Peyer's patch (tissue), 4 donors: ENCODE measurements at regions not wholly inside any gene's neighbourhood (a gene's known extent, or its start where the extent isn't known, plus 50 kb on each side); places are given as distances from the start of the nearest gene placed in this dataset.

Source experiments
- DNase-seq, 3 donors: peaks; one replicate each; pipeline ENCODE4 v3.0.0-alpha.2; 2017 to 2019
- H3K27ac ChIP-seq, 4 donors: fragments of 200-600 bp; sonication (generic); one replicate each; pipeline ENCODE4 v1.5.1; 2016 to 2019
- H3K27me3 ChIP-seq, 2 donors: fragments of 200-600 bp; sonication (generic); one replicate each; pipeline ENCODE4 v1.5.1; 2019
- H3K36me3 ChIP-seq, 3 donors: fragments of 200-600 bp; sonication (generic); one replicate each; pipeline ENCODE4 v1.5.1; 2016 to 2019
- H3K4me1 ChIP-seq, 4 donors: fragments of 200-600 bp; sonication (generic); one replicate each; pipeline ENCODE4 v1.5.1; 2016 to 2019
- H3K4me3 ChIP-seq, 4 donors: fragments of 200-600 bp; sonication (generic); 1 replicate in 3 of 4; 2 replicates in 1 of 4; pipeline ENCODE4 v1.5.1; 2016 to 2019; ENCODE audit warnings: mild to moderate bottlenecking in 1 of 4
- H3K9me3 ChIP-seq, 4 donors: fragments of 200-600 bp; sonication (generic); one replicate each; pipeline ENCODE4 v1.5.1; 2016 to 2019; ENCODE audit warnings: mild to moderate bottlenecking in 1 of 4
- POLR2A ChIP-seq, 2 donors: fragments of 450-650 bp; IDR thresholded peaks; one replicate each; pipeline ENCODE4 v1.5.1; 2017; ENCODE audit warnings: antibody characterized with exemption in 2 of 2, mild to moderate bottlenecking in 2 of 2, moderate library complexity in 2 of 2
- TF ChIP-seq, protein P1 (sequence below), 6 experiments: fragments of 450-650 bp in 4 of 6; fragments of 200-600 bp in 2 of 6; sonication (generic) in 1 of 6; IDR thresholded peaks; one replicate each; pipeline ENCODE4 v1.5.1; 2017 to 2019; ENCODE audit warnings: antibody characterized with exemption in 6 of 6, mild to moderate bottlenecking in 3 of 6, moderate library complexity in 1 of 6

DNA sequence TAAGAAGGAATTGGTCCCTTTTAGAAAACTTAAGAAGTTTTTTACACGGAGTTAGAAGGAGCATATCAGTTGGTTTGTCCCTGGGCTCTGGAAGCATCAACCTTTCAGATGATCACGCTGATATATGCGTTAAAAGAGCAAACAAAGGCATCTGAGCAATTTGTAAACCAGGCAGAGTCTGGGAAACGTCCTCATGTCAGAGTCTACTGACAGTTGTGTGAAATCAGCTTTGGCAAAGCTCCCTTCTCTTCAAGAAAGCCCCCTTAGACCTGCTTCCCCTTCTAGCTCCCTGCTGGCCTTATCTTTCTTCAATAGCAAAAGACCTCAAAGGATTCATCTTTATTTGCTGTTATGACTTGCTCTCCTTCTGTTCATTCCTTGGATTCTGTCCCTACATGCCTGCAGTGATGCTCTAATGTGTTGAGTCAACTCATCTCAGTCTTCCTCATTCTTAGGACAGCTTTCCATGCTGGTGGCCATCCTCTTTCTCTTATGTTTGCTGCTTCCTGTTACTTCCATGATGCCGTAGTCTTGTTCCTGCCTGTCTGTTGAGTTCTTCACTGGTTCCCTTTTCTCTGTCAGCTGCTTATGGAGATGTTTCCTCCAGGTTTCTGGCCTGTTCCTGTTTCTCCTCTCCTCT, 106.5 kb upstream of the BMPER start:
- DNase-seq, result no peak
- Histone ChIP-seq H3K4me1 (no peaks in the 10 kb centered on the region), H3K9me3 (no peaks in the 10 kb centered on the region), H3K36me3 (no peaks in the 10 kb centered on the region), H3K27me3 (no peaks in the 10 kb centered on the region), H3K27ac (no peak overlapping the region), H3K4me3 (no peak overlapping the region)
- TF ChIP-seq POLR2A (IDR thresholded peaks at IDR 0.05), result no peak
- TF ChIP-seq, protein P1, sequence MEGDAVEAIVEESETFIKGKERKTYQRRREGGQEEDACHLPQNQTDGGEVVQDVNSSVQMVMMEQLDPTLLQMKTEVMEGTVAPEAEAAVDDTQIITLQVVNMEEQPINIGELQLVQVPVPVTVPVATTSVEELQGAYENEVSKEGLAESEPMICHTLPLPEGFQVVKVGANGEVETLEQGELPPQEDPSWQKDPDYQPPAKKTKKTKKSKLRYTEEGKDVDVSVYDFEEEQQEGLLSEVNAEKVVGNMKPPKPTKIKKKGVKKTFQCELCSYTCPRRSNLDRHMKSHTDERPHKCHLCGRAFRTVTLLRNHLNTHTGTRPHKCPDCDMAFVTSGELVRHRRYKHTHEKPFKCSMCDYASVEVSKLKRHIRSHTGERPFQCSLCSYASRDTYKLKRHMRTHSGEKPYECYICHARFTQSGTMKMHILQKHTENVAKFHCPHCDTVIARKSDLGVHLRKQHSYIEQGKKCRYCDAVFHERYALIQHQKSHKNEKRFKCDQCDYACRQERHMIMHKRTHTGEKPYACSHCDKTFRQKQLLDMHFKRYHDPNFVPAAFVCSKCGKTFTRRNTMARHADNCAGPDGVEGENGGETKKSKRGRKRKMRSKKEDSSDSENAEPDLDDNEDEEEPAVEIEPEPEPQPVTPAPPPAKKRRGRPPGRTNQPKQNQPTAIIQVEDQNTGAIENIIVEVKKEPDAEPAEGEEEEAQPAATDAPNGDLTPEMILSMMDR (IDR thresholded peaks at IDR 0.05), result no peak

DNA sequence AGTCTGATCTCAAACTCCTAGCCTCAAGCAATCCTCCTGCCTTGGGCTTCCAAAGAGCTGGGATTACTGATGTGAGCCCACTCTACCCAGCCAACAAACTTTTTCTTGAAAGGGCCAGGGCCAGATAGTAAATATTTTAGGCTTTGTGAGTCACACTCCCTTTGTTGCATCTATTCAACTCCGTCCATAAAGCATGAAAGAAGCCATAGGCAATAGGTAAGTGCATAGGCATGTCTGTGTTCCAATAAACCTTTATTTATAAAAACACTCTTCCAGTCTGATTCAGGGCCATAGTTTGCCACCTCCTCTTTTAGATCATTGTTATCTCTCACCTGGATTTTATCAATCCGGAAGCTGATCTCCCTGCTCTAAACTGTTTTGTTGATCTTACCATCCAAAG, 105.6 kb upstream of the BMPER start:
- TF ChIP-seq POLR2A (IDR thresholded peaks at IDR 0.05), result no peak
- TF ChIP-seq, protein P1 (IDR thresholded peaks at IDR 0.05), result no peak
- Histone ChIP-seq H3K9me3 (no peaks in the 10 kb centered on the region), H3K27ac (no peak overlapping the region), H3K4me1 (no peaks in the 10 kb centered on the region), H3K4me3 (no peak overlapping the region), H3K27me3 (no peaks in the 10 kb centered on the region), H3K36me3 (no peaks in the 10 kb centered on the region)
- DNase-seq, result no peak

DNA sequence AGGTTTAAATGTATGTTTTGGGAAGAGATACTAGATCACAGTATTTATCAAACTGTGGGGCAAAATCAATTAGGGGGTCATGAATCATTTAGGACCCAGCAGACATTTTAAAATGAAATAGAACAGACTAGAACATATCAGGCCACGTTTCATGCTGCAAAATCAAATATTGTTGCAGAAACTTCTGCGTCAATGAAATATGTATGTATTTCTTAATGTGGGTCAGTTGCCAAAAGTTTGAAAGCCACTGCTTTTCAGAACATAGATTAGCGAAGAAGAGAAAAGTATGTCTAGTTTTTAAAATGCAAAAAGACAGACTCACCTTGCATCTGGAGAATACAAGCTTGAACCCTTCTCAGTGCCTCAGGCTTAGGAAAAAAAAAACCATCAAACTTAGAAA, 102.7 kb upstream of the BMPER start:
- no peaks in the 10 kb centered on the region for H3K9me3 ChIP-seq
- no peaks in the 10 kb centered on the region for H3K27me3 ChIP-seq
- H3K4me3 ChIP-seq, result no peak overlapping the region
- no peak overlapping the region for H3K27ac ChIP-seq
- H3K4me1 ChIP-seq, result no peaks in the 10 kb centered on the region
- H3K36me3 ChIP-seq, result no peaks in the 10 kb centered on the region
- TF ChIP-seq, protein P1 (IDR thresholded peaks at IDR 0.05), result no peak
- TF ChIP-seq POLR2A (IDR thresholded peaks at IDR 0.05), result no peak
- no peak for DNase-seq

- no peak overlapping the region for H3K27ac ChIP-seq
- DNase-seq, result no peak
- H3K27me3 ChIP-seq, result no peaks in the 10 kb centered on the region
- TF ChIP-seq, protein P1 (IDR thresholded peaks at IDR 0.05), result no peak
- TF ChIP-seq POLR2A (IDR thresholded peaks at IDR 0.05), result no peak
- H3K4me3 ChIP-seq, result no peak overlapping the region
- no peaks in the 10 kb centered on the region for H3K4me1 ChIP-seq
- no peaks in the 10 kb centered on the region for H3K36me3 ChIP-seq
- no peaks in the 10 kb centered on the region for H3K9me3 ChIP-seq
Measured at GRCh38 chr7:33804140-33804660, 101.1 kb upstream of the BMPER start.

DNA sequence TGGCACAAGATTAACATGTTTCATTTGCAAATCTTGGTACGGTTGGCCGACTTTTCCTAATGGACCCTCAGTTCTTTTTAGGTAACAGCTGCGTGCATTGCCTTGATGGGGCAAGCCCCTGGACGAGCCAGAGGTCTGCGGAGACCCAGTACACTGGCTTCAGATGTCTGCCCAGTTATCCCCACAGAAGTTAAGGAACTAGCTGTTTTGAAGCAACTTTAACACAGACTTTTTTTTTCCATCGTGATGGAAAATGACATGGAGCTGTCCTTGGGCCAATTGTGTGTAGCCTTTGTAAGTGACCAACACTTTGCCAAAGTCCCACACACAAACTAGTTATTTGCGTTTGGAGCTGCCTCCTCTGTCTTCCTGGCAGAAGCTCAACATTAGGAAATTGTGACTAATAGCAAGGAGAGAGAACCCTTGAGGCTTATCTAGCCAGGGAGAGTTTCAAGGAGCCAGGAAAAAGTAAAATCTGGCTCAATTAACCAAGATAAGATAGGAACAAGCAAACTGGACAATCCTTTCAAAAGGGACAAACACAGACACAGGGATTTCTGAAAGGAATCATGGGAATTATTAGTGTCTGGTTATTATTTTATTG, 99.6 kb upstream of the BMPER start:
- no peaks in the 10 kb centered on the region for H3K36me3 ChIP-seq
- DNase-seq, result no peak
- H3K27ac ChIP-seq, result no peak overlapping the region
- no peaks in the 10 kb centered on the region for H3K27me3 ChIP-seq
- no peaks in the 10 kb centered on the region for H3K4me1 ChIP-seq
- no peaks in the 10 kb centered on the region for H3K9me3 ChIP-seq
- H3K4me3 ChIP-seq, result no peak overlapping the region
- TF ChIP-seq, protein P1 (IDR thresholded peaks at IDR 0.05), result no peak
- no peak for TF ChIP-seq POLR2A (IDR thresholded peaks at IDR 0.05)
